Body of pancreas (tissue), 4 donors: ENCODE measurements at regions not wholly inside any gene's neighbourhood (a gene's known extent, or its start where the extent isn't known, plus 50 kb on each side); places are given as distances from the start of the nearest gene placed in this dataset.
A peak's percentile ranks its signal among the peaks of the same experiment; 100 is the strongest.

Source experiments
- ATAC-seq: fragments of 150-250 bp; one replicate; pipeline ENCODE4 v1.9.1; 2016
- DNase-seq, 4 donors: peaks; one replicate each; pipeline ENCODE4 v3.0.0-alpha.2; 2019
- H3K27ac ChIP-seq, 4 donors: fragments of 200-600 bp; sonication (generic); 1 replicate in 3 of 4; 2 replicates in 1 of 4; pipeline versions ENCODE4 v1.5.1 to v1.6.1; 2016 to 2019; ENCODE audit warnings: mild to moderate bottlenecking in 1 of 4, mixed read lengths in 1 of 4, moderate library complexity in 1 of 4
- H3K27me3 ChIP-seq, 2 donors: fragments of 200-600 bp; sonication (generic); one replicate each; pipeline ENCODE4 v1.6.0; 2016; ENCODE audit warnings: mild to moderate bottlenecking in 1 of 2
- H3K36me3 ChIP-seq, 2 donors: fragments of 200-600 bp; sonication (generic); replicated peaks in 1 of 2; 2 replicates each; pipeline ENCODE4 v1.5.1; 2016; ENCODE audit warnings: low read depth in 2 of 2; ENCODE audit not compliant: insufficient read depth in 1 of 2
- H3K4me1 ChIP-seq: fragments of 200-600 bp; sonication (generic); one replicate; pipeline ENCODE4 v1.6.0; 2016
- H3K4me3 ChIP-seq, 2 donors: fragments of 200-600 bp; sonication (generic); 1 replicate in 1 of 2; 2 replicates in 1 of 2; pipeline ENCODE4 v1.5.1; 2016 to 2019
- H3K9me3 ChIP-seq, 3 donors: fragments of 200-600 bp; sonication (generic); 1 replicate in 2 of 3; 2 replicates in 1 of 3; pipeline ENCODE4 v1.5.1; 2016
- POLR2A ChIP-seq, 3 donors: fragments of 450-650 bp; IDR thresholded peaks; one replicate each; pipeline ENCODE4 v1.6.1; 2016; ENCODE audit warnings: antibody characterized with exemption in 3 of 3, mild to moderate bottlenecking in 2 of 3
- WGBS, 2 donors: methylation state at CpG; one replicate each; pipeline ENCODE4 v1.1.5; 2017; 5-methylcytosine and 5-hydroxymethylcytosine counted together
- intact Hi-C: fragments of 100-400 bp; cut with DNase I; formaldehyde crosslinking; loops from one replicate; pipeline ENCODE4 v1.15.1; 2023
- TF ChIP-seq, protein P1 (sequence below), 7 experiments: fragments of 450-650 bp in 4 of 7; fragments of 200-600 bp in 3 of 7; sonication (generic) in 3 of 7; IDR thresholded peaks; one replicate each; pipeline ENCODE4 v1.5.1; 2016 to 2019; ENCODE audit warnings: antibody characterized with exemption in 7 of 7

GRCh38 chr4:81663368-81663767 lies 191.7 kb upstream of the RASGEF1B start:
- Histone ChIP-seq H3K27ac (no peak overlapping the region), H3K27me3 (no peaks in the 10 kb centered on the region), H3K36me3 (no peaks in the 10 kb centered on the region), H3K4me3 (no peak overlapping the region), H3K4me1 (no peaks in the 10 kb centered on the region), H3K9me3 (no peaks in the 10 kb centered on the region)
- ATAC-seq (no peak), DNase-seq (peak in 1 of 4 donors; percentile 5)
- TF ChIP-seq, protein P1, sequence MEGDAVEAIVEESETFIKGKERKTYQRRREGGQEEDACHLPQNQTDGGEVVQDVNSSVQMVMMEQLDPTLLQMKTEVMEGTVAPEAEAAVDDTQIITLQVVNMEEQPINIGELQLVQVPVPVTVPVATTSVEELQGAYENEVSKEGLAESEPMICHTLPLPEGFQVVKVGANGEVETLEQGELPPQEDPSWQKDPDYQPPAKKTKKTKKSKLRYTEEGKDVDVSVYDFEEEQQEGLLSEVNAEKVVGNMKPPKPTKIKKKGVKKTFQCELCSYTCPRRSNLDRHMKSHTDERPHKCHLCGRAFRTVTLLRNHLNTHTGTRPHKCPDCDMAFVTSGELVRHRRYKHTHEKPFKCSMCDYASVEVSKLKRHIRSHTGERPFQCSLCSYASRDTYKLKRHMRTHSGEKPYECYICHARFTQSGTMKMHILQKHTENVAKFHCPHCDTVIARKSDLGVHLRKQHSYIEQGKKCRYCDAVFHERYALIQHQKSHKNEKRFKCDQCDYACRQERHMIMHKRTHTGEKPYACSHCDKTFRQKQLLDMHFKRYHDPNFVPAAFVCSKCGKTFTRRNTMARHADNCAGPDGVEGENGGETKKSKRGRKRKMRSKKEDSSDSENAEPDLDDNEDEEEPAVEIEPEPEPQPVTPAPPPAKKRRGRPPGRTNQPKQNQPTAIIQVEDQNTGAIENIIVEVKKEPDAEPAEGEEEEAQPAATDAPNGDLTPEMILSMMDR (IDR thresholded peaks at IDR 0.05), result no peak
- TF ChIP-seq POLR2A (IDR thresholded peaks at IDR 0.05), result no peak
- WGBS, 2 donors, result 74 to 93% methylated on average over 2 of the region's 2 CpGs
- intact Hi-C loops, result no loop called here

DNA sequence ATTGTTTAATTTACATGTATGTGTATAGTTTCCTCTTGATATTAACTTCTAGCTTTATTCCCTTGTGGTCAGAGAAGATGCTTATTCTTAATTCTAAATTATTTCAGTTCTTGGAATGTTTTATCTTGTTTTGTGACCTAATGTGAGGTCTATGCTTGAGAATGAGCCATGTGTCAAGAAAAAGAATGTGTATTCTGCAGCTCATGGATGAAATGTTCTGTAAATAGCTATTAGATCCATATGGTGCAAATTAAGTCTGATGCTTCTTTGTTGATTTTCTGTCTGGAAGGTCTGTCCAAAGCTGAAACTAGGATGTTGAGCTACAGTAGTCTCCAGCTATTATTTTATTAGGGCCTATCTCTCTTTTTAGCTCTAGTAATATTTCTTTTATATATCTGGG lies 187.3 kb upstream of the RASGEF1B start:
- H3K36me3 ChIP-seq, result no peaks in the 10 kb centered on the region
- ATAC-seq (no peak), DNase-seq (no peak)
- H3K4me1 ChIP-seq, result no peaks in the 10 kb centered on the region
- intact Hi-C loops, result no loop called here
- no peak overlapping the region for H3K4me3 ChIP-seq
- no peaks in the 10 kb centered on the region for H3K27me3 ChIP-seq
- H3K9me3 ChIP-seq, result no peaks in the 10 kb centered on the region
- TF ChIP-seq POLR2A (IDR thresholded peaks at IDR 0.05), result no peak
- no peak overlapping the region for H3K27ac ChIP-seq

- Histone ChIP-seq H3K36me3 (no peaks in the 10 kb centered on the region), H3K9me3 (no peaks in the 10 kb centered on the region), H3K4me1 (no peaks in the 10 kb centered on the region), H3K27ac (no peak overlapping the region), H3K4me3 (no peak overlapping the region), H3K27me3 (no peaks in the 10 kb centered on the region)
- WGBS, 2 donors, result 65 to 71% methylated on average over 2 of the region's 2 CpGs
- intact Hi-C loops, result no loop called here
- TF ChIP-seq, protein P1 (IDR thresholded peaks at IDR 0.05), result no peak
- no peak for ATAC-seq
- DNase-seq, result no peak
These were observed 180.4 kb upstream of the RASGEF1B start for GRCh38 chr4:81652069-81652478.

DNA sequence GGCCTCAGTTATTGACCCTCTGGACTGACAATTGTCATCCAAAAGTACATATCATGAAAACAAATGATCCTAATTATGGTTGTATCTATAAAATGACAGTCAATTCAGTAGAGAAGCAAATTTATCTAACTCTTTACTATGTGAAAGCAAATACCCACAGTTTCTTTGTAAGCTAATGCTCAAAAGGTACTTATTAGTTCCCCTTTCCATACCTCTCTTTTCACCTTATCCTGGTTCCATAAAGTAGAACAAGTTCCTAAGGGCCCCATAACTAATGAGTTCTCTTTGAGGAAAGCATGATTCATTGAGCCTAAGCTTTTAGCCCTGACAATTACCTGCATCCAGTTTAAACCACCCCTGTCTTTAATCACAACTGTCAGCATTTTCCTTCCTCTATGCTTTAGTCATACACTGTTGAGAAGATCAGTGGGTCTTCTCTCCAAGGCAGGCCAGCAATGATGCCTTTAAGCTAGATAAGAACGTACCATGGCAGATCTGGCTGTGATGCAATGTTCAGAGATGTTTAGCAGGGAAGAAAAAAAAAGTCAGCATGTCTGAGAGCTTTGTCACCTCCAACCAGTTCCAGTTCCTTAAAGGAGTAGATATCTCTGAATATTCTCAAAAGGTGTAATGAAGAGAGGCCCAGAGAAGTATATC lies 179.7 kb upstream of the RASGEF1B start:
- no peaks in the 10 kb centered on the region for H3K4me1 ChIP-seq
- no peaks in the 10 kb centered on the region for H3K36me3 ChIP-seq
- ATAC-seq (no peak), DNase-seq (no peak)
- H3K9me3 ChIP-seq, result no peaks in the 10 kb centered on the region
- H3K4me3 ChIP-seq, result no peak overlapping the region
- intact Hi-C loops, result no loop called here
- H3K27ac ChIP-seq, result peak overlapping the region in 1 of 4 donors; percentile 24
- 58 to 65% methylated on average over 1 of the region's 1 CpG for WGBS, 2 donors
- H3K27me3 ChIP-seq, result no peaks in the 10 kb centered on the region
- no peak for TF ChIP-seq POLR2A (IDR thresholded peaks at IDR 0.05)
- TF ChIP-seq, protein P1 (IDR thresholded peaks at IDR 0.05), result no peak

- no peaks in the 10 kb centered on the region for H3K36me3 ChIP-seq
- no peak for DNase-seq
- peak overlapping the region in 1 of 4 donors; percentile 24 for H3K27ac ChIP-seq
- intact Hi-C loops, result no loop called here
- no peaks in the 10 kb centered on the region for H3K27me3 ChIP-seq
- no peaks in the 10 kb centered on the region for H3K9me3 ChIP-seq
- WGBS, 2 donors, result 14 to 15% methylated on average over 3 of the region's 3 CpGs
- TF ChIP-seq POLR2A (IDR thresholded peaks at IDR 0.05), result no peak
- TF ChIP-seq, protein P1 (IDR thresholded peaks at IDR 0.05), result no peak
- peak; percentile 40 for ATAC-seq
- H3K4me3 ChIP-seq, result no peak overlapping the region
- H3K4me1 ChIP-seq, result no peaks in the 10 kb centered on the region
These were observed 179.0 kb upstream of the RASGEF1B start for GRCh38 chr4:81650606-81651242.
